GM19035 (cell line): ENCODE measurements at regions not wholly inside any gene's neighbourhood (a gene's known extent, or its start where the extent isn't known, plus 50 kb on each side); places are given as distances from the start of the nearest gene placed in this dataset.

ENCODE experiments used
- ATAC-seq: cut with Tn5 transposase; IDR thresholded peaks from one replicate; pipeline ENCODE4 v1.9.1; 2021; ENCODE audit not compliant: unreplicated experiment

- no peak for ATAC-seq
Observed at GRCh38 chr6:156316583-156317125, 460.5 kb upstream of the ARID1B start.

- no peak for ATAC-seq
Observed at GRCh38 chr6:156315146-156315545, 462.0 kb upstream of the ARID1B start.

GRCh38 chr6:156313037-156313436 lies 464.1 kb upstream of the ARID1B start:
- ATAC-seq = no peak

GRCh38 chr6:156311291-156311690 lies 465.9 kb upstream of the ARID1B start:
- no peak for ATAC-seq

GRCh38 chr6:156310701-156311100 lies 466.5 kb upstream of the ARID1B start:
- no peak for ATAC-seq

GRCh38 chr6:156309017-156309416 lies 468.2 kb upstream of the ARID1B start:
- no peak for ATAC-seq

- no peak for ATAC-seq
Observed at GRCh38 chr6:156308604-156309003, 468.6 kb upstream of the ARID1B start.

GRCh38 chr6:156306531-156306930 lies 470.6 kb upstream of the ARID1B start:
- no peak for ATAC-seq

GRCh38 chr6:156283091-156283490 lies 494.1 kb upstream of the ARID1B start:
- ATAC-seq = no peak

GRCh38 chr6:156282087-156282486 lies 495.1 kb upstream of the ARID1B start:
- no peak for ATAC-seq

GRCh38 chr6:156281266-156281665 lies 495.9 kb upstream of the ARID1B start:
- ATAC-seq = no peak

- no peak for ATAC-seq
Observed at GRCh38 chr6:156280065-156280464, 497.1 kb upstream of the ARID1B start.

- ATAC-seq = peak; percentile 92
Observed at GRCh38 chr6:156279261-156279969, 497.8 kb upstream of the ARID1B start.

GRCh38 chr6:156273065-156273711 lies 504.0 kb upstream of the ARID1B start:
- ATAC-seq = no peak

- no peak for ATAC-seq
Observed at GRCh38 chr6:156269751-156270369, 507.3 kb upstream of the ARID1B start.

- ATAC-seq = no peak
Observed at GRCh38 chr6:156268849-156269248, 508.3 kb upstream of the ARID1B start.

- ATAC-seq = no peak
Observed at GRCh38 chr6:156262014-156262413, 515.2 kb upstream of the ARID1B start.

GRCh38 chr6:156260815-156261214 lies 516.4 kb upstream of the ARID1B start:
- no peak for ATAC-seq

- no peak for ATAC-seq
Observed at GRCh38 chr6:156258981-156259380, 518.2 kb upstream of the ARID1B start.

- no peak for ATAC-seq
Observed at GRCh38 chr6:156256161-156256560, 521.0 kb upstream of the ARID1B start.

GRCh38 chr6:156254240-156254639 lies 522.9 kb upstream of the ARID1B start:
- ATAC-seq = no peak

GRCh38 chr6:156250593-156250992 lies 526.6 kb upstream of the ARID1B start:
- ATAC-seq = no peak
